ENCODE measurements at regions not wholly inside any gene's neighbourhood (a gene's known extent, or its start where the extent isn't known, plus 50 kb on each side); places are given as distances from the start of the nearest gene placed in this dataset.
"Not testable (repeated sequence)": the region's sequence is repeated elsewhere in the genome, so short reads cannot be mapped to it uniquely, and the experiment has no call there.

- not testable (repeated sequence) for DNase-seq (ENCODE audit: low read depth in 3 of 3)
Measured at GRCh38 chr9:62833323-62834200, 1643.7 kb downstream of the SPATA31A7 start.

- peak in 2 of 3 experiments; percentile 7 to 22 for DNase-seq (ENCODE audit: low read depth in 3 of 3)
Measured at GRCh38 chr9:62837254-62837911, 1647.5 kb downstream of the SPATA31A7 start.

- peak; percentile 76 to 96 (median 88) for DNase-seq (ENCODE audit: low read depth in 3 of 3)
Measured at GRCh38 chr9:62838024-62838718, 1648.3 kb downstream of the SPATA31A7 start.

- DNase-seq (ENCODE audit: low read depth in 3 of 3), result not testable (repeated sequence)
Measured at GRCh38 chr9:62839168-62839567, 1649.3 kb downstream of the SPATA31A7 start.

GRCh38 chr9:62843145-62843544, 1653.3 kb downstream of the SPATA31A7 start:
- DNase-seq (ENCODE audit: low read depth in 3 of 3), result not testable (repeated sequence)

- DNase-seq (ENCODE audit: low read depth in 3 of 3), result not testable (repeated sequence)
Measured at GRCh38 chr9:62843706-62844290, 1654.0 kb downstream of the SPATA31A7 start.

GRCh38 chr9:62844681-62845185, 1654.9 kb downstream of the SPATA31A7 start:
- not testable (repeated sequence) for DNase-seq (ENCODE audit: low read depth in 3 of 3)

- DNase-seq (ENCODE audit: low read depth in 3 of 3), result not testable (repeated sequence)
Measured at GRCh38 chr9:62848258-62848657, 1658.4 kb downstream of the SPATA31A7 start.

- not testable (repeated sequence) for DNase-seq (ENCODE audit: low read depth in 3 of 3)
Measured at GRCh38 chr9:62849991-62850390, 1660.2 kb downstream of the SPATA31A7 start.

- not testable (repeated sequence) for DNase-seq (ENCODE audit: low read depth in 3 of 3)
Measured at GRCh38 chr9:62857280-62857679, 1667.4 kb downstream of the SPATA31A7 start.

- DNase-seq (ENCODE audit: low read depth in 3 of 3), result not testable (repeated sequence)
Measured at GRCh38 chr9:62858240-62858639, 1668.4 kb downstream of the SPATA31A7 start.

GRCh38 chr9:62860939-62861860, 1671.4 kb downstream of the SPATA31A7 start:
- DNase-seq (ENCODE audit: low read depth in 3 of 3), result not testable (repeated sequence)

- not testable (repeated sequence) for DNase-seq (ENCODE audit: low read depth in 3 of 3)
Measured at GRCh38 chr9:62862180-62862579, 1672.3 kb downstream of the SPATA31A7 start.

GRCh38 chr9:62863319-62863718, 1673.5 kb downstream of the SPATA31A7 start:
- DNase-seq (ENCODE audit: low read depth in 3 of 3), result not testable (repeated sequence)

GRCh38 chr9:62863867-62864266, 1674.0 kb downstream of the SPATA31A7 start:
- DNase-seq (ENCODE audit: low read depth in 3 of 3), result not testable (repeated sequence)

GRCh38 chr9:62864481-62865469, 1674.9 kb downstream of the SPATA31A7 start:
- not testable (repeated sequence) for DNase-seq (ENCODE audit: low read depth in 3 of 3)

- not testable (repeated sequence) for DNase-seq (ENCODE audit: low read depth in 3 of 3)
Measured at GRCh38 chr9:62869061-62869460, 1679.2 kb downstream of the SPATA31A7 start.

GRCh38 chr9:62871765-62872164, 1681.9 kb downstream of the SPATA31A7 start:
- not testable (repeated sequence) for DNase-seq (ENCODE audit: low read depth in 3 of 3)

- not testable (repeated sequence) for DNase-seq (ENCODE audit: low read depth in 3 of 3)
Measured at GRCh38 chr9:62874213-62874612, 1684.4 kb downstream of the SPATA31A7 start.
